Urothelium cell line (cell line): ENCODE measurements at regions not wholly inside any gene's neighbourhood (a gene's known extent, or its start where the extent isn't known, plus 50 kb on each side); places are given as distances from the start of the nearest gene placed in this dataset.

ENCODE experiments used
- DNase-seq: peaks from one replicate; pipeline ENCODE4 v3.0.0; 2011; ENCODE audit warnings: low spot score, mixed read lengths
- FAIRE-seq: peaks from 2 replicates; lab custom pipeline; 2011; peaks lifted over from hg19 to GRCh38; lab: Jason Lieb, UNC

DNA sequence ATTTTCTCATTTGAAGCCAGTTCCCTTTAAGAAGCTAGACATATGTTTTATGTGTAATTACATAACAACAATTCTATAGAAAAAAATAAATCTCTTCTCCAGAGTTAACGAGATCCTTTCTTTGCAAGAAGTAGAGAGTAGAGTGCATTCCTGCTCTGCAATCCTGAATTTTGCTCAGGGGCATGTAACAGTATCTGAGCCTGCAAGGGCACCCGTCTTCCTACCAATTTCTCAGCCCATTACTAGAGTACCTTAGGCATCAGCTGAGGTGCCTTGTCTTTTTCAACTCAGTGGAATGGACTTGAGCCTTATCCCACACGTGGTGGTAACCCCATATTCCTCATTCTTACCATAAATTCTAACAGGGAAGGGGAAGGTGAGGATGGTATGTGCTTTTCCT, 205.9 kb downstream of the IKZF2 start:
- FAIRE-seq (no peak), DNase-seq (no peak)

DNA sequence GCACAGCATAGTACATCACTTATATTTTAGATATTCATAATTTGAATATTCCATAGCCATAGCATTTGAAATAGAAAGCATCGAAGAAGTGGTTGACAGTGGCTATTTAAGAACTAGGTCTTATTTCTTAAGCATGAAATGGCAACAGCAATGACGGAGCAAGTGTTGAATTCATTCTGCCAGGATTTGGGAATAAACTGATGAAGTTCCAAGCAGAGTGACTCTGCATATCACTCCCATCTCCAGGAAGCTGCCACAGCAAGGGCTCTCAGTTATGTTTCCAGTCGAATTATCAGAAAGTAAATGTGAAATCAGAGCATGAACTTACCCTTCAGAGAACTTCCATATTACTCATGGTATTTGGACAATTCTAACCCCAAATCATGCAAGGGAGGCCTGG, 208.1 kb downstream of the IKZF2 start:
- FAIRE-seq = no peak
- no peak for DNase-seq

DNA sequence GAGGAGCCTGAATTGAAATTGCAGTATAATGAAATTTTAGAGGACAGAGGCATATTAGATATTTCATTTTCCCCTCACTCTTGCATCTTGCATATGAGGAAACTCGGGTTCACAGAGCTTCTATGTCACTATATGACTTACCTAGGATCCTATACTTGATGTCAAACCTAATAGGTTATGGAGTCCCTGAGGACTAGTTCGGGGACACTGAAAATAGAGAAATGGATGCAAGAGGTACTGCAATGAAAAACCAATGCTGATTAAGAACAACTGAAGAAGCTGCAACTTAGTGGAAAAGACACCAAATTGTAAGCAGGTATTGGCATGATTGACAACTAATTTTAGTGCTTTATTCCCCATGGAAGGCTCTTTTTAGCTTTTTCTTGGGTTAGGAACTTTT, 210.1 kb downstream of the IKZF2 start:
- DNase-seq = no peak
- FAIRE-seq = no peak

DNA sequence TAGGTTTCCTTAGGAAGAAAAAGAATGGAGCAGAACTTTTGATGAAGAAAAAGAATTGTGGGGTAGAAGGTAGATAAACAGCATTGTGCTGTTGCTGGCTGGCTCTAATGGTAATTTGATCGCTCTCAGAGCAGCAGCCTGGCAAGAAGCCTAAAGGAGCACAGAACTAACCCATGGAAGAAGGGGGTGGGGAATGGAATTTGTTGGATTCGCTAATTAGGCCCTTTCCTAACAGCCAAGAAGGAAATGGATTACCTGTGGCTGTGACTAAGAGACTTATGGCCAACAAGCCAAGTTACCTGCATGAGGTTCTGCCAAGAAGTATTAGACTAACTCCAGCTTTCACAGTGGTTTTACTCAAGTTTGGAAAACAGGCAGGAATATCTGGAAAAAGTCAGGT, 210.6 kb downstream of the IKZF2 start:
- FAIRE-seq = no peak
- peak; percentile 23 for DNase-seq

DNA sequence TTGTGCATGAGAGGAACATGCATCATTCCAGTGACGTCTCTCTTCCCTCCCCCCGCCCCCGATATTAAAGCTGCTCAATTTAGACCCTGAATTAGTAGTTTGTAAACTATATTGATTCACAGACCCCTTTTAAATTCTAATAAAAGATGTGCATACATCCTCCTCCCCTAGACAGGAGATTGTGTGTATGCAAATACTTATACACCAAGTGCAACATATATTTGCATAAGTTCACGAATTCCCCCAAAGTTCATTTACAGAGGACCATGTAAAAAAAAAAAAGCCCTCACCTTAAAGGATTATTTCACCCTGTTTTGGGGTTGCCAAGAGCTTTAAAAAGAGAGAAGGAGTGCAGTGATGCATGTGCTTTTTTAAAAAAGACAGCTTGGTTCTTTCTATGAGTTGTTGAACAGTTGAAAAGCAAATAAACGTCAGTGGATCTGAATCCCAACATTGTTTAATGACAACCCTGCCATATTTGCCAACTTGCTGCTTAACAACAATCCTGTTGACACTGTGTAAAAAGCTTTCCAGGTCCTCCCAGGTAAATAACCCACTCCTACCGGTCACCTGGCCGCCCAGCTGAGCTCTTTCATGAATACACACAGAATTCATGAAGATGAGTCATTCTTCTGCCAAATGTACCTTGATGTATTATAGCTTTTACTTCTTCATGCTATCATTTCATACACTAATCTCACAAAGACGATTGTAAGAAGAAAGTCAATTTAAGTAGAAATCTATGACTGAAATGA, 211.5 kb downstream of the IKZF2 start:
- DNase-seq = no peak
- no peak for FAIRE-seq

DNA sequence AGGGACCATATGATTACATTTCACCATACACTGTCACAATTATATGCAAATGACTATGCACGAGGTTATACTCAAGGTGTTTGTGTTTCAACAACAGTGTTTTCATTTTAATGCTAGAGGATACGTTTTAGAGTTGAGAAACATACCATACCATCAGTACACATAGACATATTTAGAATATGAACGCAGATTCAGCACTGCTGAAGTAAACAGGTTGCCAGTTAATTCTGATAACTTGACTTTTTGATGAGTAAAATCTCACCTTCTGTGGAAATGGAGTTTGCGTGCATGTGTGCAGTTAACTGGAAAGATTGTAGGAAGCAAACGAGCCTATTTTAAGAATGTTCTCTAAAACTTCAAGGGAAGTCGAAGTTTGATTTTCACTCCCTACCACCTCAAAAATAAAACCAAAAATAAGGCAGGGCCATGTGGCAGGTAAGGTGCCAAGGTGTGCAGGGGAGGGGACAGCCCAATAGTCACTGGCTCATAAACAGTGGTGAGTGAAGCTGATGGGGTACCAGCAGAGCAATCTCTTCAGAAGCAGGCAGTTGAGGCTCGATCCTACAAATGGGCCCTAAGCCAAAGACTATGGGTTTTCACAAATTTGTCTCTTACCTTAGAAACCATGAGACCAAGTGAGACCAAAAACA, 213.1 kb downstream of the IKZF2 start:
- FAIRE-seq = no peak
- DNase-seq = no peak

DNA sequence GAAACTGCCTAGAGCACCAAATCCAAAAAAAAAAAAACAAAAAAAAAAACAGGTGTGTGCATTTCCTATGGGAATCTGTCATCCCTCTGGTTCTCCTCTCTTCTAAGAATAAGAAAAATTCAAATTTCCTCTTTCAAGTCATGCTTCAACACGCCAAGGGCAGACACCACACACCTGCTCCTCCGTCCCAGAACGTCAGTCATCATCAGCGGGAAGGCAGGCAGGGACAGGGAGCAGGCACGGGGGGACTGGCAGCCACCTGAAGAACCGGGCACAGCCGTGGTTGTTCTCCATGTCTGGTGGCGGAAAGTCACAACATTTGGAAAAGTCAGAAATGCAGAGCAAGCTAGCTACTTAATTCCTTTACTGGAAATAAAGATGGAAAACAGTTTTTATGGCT, 214.8 kb downstream of the IKZF2 start:
- DNase-seq = no peak
- no peak for FAIRE-seq

DNA sequence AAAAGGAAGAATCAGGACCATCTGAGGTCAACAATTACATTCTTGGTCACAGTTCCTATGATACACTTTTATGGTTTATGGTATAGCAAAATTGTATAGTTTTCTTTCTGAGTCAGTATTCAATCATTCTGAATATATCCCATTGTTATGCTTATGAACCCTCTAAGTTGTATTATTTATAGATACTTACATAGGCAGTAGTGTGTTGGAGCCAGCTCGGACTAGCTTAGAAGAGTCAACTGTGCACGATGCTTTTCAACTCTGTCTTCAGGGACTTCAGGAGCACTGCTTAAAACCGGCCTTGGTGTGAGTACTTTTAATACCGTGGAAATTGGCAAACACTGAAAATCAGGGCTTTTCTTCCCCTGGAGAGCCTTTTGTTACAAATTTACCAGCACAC, 215.7 kb downstream of the IKZF2 start:
- no peak for DNase-seq
- no peak for FAIRE-seq

DNA sequence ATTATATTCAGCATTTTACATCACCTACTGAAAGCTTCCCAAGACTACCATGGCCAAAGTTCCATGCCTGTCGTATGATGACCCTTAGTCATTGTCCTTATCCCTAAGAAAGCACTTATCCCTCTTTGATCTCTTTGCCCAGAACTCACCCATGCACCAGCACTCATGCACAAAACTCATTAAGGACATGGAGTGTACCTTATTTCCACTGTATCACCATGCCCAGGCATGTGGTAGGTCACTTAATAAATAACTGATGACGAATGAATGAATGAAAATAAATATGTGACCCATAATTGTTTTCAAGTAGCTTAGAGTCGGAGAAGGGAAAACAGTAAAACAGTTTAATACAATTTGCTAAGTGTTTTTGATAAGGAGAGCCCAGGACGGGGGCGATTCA, 220.1 kb downstream of the IKZF2 start:
- FAIRE-seq (no peak), DNase-seq (no peak)

DNA sequence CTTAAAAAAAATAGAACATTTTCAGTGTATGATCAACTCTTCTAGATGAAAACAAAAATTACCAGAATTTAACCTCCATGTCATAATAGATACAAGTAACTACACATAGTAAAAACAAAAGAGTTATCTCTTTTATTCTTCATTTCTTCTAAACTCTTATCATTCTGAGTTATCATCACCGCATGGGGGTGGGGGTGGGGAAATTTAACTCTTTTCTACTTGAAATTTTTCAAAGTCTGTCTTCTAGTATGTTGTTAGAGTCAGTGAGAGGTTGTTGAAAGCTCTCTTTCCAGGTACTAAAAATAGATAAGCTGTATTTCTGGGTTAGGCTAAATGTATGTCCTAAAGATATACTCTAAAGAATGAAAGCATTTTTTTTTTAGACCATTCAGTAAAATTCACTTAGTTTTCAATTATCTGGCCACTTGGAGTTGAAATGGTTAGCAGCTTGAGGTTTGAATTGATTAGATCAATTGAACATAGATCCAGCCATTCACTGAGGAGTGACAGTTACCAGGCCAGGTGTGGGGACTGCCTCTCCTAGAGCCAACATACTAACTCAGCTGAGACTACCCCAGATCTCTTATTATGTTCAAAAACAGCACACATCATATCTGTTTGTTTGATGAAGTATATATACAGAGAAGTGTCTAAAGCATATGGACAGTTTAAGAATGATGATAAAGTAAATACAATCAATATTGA, 220.7 kb downstream of the IKZF2 start:
- FAIRE-seq (no peak), DNase-seq (no peak)

DNA sequence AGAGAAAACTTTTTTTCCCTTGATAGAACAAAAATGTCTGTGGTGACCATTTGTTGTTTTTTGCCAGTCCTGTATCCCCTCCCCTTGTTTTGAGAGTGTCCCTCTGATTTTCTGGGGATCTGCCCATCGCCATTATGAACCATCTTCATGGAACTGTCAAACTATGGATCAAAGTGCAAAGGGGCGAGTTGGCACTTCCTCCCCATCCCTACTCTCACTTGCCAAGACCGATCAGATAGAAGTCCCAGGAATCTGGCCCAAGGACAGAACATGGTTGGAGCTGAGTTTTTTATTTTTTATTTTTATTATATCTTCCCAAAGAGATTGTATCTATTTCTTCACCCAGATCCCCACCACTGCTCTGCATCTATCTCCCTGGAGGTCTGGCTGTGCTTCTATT, 221.4 kb downstream of the IKZF2 start:
- FAIRE-seq (no peak), DNase-seq (no peak)

DNA sequence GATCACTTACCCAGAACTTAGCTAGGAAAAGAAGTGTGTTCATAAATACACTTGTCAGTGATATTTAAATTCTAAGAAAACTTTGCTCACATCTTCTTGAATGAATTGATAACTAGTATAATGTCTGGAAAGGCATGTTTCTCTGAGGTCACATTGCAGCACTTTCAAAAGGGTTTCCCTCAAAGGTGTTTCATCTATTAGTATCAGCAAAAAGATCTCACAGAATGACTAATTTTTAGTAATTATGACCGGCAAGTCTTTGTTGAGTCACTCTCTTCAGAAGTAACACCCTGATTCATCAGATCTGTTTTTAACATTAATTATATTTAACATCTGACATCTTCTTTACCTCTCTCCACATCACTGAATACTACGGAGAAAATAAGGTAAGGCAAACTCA, 222.3 kb downstream of the IKZF2 start:
- DNase-seq (no peak), FAIRE-seq (no peak)

DNA sequence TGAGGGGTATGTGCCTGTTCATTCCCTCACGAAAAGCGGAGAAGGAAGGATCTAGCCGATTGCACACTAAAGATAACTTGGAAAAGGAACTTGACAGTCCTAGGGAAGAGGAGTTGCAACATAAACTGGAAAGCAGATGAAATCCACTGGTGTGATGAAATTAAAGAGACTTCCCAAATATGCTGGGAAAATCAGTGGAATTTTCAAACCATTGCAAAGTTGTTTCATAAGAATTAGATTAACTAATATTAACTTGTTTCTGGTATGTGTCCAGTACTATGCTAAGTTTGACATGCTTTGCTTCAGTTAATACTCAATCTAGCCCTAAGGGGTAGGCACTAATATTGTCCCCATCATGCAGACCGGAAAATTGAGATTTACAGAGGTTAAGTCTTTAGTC, 222.7 kb downstream of the IKZF2 start:
- FAIRE-seq = no peak
- DNase-seq = no peak

DNA sequence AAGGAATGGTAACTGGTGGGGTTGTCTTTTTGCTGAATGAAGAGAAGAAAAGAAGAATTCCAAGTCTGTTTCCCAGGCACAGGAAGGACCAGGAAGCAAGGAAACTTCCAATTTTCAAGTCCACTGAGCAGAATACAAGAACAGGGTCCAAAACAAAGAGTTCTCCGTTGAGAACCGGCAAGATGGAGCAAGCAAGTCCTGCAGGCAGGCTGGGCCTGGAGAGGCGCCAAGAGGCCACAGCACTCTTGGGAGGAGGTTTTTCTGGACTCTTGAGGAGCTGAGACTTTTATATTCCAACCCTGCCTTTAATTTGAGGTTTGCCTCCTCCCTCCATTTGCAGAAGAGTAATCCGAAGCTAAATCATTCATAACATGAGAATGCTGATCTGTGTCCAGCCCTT, 224.5 kb downstream of the IKZF2 start:
- DNase-seq = no peak
- no peak for FAIRE-seq

DNA sequence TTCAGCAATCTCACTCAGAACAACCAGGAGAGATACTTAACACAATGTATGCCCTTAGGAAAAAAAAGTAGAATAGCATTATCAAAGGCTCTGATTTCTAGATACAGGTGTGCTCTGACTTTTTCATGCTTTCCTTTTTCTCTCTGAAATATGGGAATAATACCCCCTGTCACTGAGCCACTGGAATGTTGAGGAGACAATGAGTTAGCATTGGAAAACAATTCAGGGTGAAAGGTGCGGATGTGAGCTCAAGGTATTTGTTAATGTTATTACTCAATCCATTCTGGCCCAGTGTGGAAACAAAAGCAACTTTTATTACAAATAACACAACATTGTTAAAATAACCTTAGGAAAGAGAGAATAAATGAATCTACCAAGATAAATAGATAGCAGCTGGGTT, 228.0 kb downstream of the IKZF2 start:
- no peak for DNase-seq
- FAIRE-seq = no peak

DNA sequence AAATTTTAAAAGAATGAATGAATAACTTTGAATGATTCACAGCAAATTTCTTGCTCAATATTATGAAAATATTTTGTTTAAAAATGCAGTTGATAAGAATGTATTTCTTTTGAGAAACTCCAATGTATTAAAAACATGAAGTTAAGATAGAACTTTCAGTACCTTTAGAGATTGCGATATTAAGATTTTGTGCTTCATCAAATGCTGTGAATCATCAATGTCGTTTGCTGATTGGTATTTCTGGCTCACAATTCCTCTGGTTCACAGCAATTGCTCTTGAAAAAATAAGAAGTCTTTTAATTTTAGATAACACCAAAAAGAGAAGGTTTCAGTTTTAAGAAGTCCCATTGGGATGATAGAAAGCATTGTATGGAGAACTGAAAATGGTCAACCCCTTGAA, 228.7 kb downstream of the IKZF2 start:
- FAIRE-seq = no peak

DNA sequence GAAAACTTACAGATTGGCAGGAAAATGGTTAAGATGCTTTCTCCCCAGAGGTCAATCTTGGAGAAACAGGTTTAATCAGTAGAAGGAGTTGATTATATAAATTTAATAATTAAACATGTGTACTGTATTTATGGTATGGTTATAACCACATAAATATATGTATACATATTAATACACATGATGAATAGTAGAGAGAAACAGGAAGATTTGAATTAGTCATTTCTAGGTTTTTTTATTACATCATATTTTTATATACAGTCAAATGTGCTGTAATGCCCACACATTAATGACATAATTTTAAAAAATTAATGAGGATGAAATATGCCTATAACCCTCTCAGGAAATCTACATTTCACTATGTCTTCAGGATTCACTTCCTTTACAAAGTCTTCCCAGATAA, 229.7 kb downstream of the IKZF2 start:
- DNase-seq = no peak
- FAIRE-seq = no peak

More for the DNA sequence above, 228.7 kb downstream of the IKZF2 start:
- DNase-seq = no peak

DNA sequence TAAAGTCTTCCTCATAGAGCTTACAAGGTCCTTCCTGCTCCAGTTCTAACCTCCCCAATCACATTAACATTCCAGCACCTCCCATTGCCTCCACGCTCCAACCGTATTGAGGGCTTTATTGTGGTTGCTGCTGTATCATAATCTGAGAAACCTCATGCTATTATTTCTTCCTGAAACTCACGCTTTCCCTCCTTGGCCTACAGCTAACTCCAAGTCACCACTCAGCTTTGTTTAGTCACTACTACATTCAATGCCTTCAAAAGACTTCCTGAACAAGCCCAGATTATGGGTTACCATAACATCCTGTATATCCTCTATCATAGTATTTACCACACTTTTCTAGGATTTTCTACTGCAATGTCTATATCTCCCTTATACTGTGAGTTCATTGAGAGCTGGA, 230.4 kb downstream of the IKZF2 start:
- no peak for FAIRE-seq
- no peak for DNase-seq

DNA sequence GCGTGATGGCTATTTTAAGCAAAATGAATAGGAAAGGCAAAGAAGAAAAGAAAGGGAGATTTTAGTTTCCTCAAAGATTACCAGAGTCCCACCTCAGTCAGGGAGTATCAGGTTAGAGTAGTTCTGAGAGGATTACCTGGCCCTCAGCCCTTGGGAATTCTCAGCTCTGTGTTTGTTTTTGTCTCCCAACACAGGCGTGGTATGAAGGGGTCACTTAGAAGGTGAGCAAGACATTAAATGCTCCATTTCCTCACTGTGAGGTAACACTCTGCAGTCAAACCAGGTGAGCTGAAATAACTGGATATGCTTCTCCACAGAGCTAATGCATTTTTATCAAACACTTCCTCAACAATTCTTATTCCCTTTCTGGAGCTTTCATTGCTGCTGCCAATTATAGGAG, 232.2 kb downstream of the IKZF2 start:
- FAIRE-seq = no peak
- DNase-seq = no peak

DNA sequence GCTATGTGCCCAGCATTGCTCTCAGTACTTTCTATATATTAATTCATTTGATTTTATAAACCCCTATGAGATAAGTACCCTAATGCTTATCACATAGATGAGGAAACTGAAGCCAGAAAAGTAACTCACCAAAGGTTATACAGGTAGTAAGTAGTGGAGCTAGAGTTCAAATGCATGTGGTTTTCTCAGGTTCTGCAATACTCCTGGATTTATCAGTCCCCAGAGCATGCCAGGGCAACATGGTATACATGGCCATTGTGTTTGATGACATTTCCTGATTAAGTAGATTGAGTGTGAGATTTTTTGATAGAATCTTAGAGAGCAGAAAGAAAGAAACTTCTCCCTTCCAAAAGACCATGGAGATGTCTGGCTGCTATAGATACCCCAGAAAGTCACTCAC, 233.1 kb downstream of the IKZF2 start:
- no peak for FAIRE-seq
- no peak for DNase-seq

DNA sequence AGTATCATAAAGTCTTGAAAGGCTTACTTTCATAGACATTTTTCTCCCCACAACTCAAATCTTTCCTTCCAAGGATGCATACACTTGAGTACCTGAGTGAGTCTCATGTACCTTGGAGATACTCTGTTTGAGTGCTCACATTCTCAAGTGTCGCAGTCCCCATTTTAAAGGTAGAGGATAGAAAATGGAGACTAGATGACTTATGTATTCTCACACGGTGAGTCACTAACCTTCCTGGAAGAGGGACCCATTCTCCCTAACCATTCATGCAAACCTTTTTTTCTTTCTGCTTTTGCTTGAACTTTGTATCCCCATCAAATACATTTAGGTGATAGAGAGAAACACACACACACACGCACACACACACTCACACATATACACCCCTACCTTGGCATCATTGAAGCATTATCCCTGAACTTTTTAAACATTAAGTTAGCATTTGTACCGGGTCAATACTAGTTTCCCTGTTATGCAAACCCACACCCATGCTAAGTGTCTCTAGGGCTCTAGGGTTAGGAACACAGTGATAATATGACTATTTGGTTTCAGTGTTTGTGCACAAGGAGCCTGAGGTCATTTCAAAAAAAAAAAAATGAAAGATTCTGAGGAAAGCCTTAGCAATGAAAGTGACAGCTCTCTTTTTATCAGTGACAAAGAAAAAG, 236.2 kb downstream of the IKZF2 start:
- DNase-seq = no peak
- no peak for FAIRE-seq

DNA sequence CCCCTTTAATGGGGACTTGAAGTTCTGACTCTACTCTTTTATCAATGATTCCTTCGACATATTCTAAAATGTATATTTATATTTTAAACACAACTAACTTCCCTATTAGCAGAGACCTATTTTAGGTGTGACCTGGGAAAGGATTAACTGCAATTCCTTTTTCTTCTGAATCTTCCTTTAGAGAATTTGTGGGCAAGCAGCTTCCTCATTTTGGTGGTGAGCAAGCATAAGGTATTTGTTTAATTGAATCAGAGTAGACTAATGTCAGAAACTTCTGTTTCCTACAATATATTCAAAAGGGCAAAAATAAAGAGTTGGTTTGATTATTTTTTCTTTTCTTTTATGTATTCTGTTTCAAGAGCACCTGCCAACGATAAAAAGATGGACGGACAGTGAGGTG, 237.0 kb downstream of the IKZF2 start:
- FAIRE-seq (no peak), DNase-seq (no peak)
